Caco-2 (cell line): ENCODE measurements at regions not wholly inside any gene's neighbourhood (a gene's known extent, or its start where the extent isn't known, plus 50 kb on each side); places are given as distances from the start of the nearest gene placed in this dataset.

Experiments
- BruUV-seq: library from RNA; stranded (reverse); fragments of 400-500 nt; replicated peaks from 2 replicates; lab custom pipeline; 2021; lab: Mats Ljungman, UMichigan
- CTCF ChIA-PET: fragments of 300-600 bp; sonication (Branson Sonifier 250); formaldehyde crosslinking; loops from one replicate; lab custom pipeline; 2022; ENCODE audit warnings: antibody characterized with exemption; lab: Charles Lee
- POLR2A ChIA-PET: fragments of 300-600 bp; sonication (Branson Sonifier 250); formaldehyde crosslinking; loops from one replicate; lab custom pipeline; 2022; ENCODE audit warnings: antibody characterized with exemption; lab: Charles Lee
- DNase-seq, 2 experiments: peaks; one replicate each; pipeline versions ENCODE4 v3.0.0 to v3.0.0-alpha.2; 2020 to 2022
- H3K27me3 ChIP-seq: replicated peaks from 2 replicates; pipeline ENCODE4 v1.6.0; 2011; ENCODE audit warnings: low read length; ENCODE audit not compliant: control insufficient read depth, insufficient read depth
- H3K36me3 ChIP-seq: 2 replicates; pipeline ENCODE4 v1.5.1; 2011; ENCODE audit warnings: low read length; ENCODE audit not compliant: control insufficient read depth, insufficient read depth
- H3K4me1 ChIP-seq: fragments of 250-450 bp; sonication (Bioruptor Pico); 2 replicates; pipeline ENCODE4 v1.5.1; 2020; ENCODE audit warnings: mild to moderate bottlenecking
- H3K4me3 ChIP-seq: 2 replicates; pipeline ENCODE4 v1.5.1; 2011; ENCODE audit warnings: low read depth, mild to moderate bottlenecking, control low read depth, low read length
- H3K9me3 ChIP-seq: fragments of 250-450 bp; sonication (Bioruptor Pico); 2 replicates; pipeline ENCODE4 v1.5.1; 2020; ENCODE audit warnings: mild to moderate bottlenecking, moderate library complexity
- H3K27ac Mint-ChIP-seq: one replicate; pipeline ENCODE4 v1.8.0; 2022; ENCODE audit warnings: mixed read lengths; ENCODE audit not compliant: unreplicated experiment
- H3K27me3 Mint-ChIP-seq: one replicate; pipeline ENCODE4 v1.8.0; 2022; ENCODE audit warnings: mixed read lengths; ENCODE audit not compliant: insufficient read depth, unreplicated experiment
- H3K36me3 Mint-ChIP-seq: one replicate; pipeline ENCODE4 v1.8.0; 2022; ENCODE audit warnings: mild to moderate bottlenecking, mixed read lengths; ENCODE audit not compliant: insufficient read depth, unreplicated experiment
- H3K4me1 Mint-ChIP-seq: one replicate; pipeline ENCODE4 v1.8.0; 2022; ENCODE audit warnings: low read depth, mixed read lengths; ENCODE audit not compliant: unreplicated experiment
- H3K4me3 Mint-ChIP-seq: one replicate; pipeline ENCODE4 v1.8.0; 2022; ENCODE audit warnings: mild to moderate bottlenecking, moderate library complexity, mixed read lengths; ENCODE audit not compliant: unreplicated experiment
- H3K9me3 Mint-ChIP-seq: one replicate; pipeline ENCODE4 v1.8.0; 2022; ENCODE audit warnings: mixed read lengths; ENCODE audit not compliant: unreplicated experiment
- CTCF ChIP-seq, 2 experiments: fragments of 200-600 bp in 1 of 2; IDR thresholded peaks; 1 replicate in 1 of 2; 2 replicates in 1 of 2; pipeline versions ENCODE4 v1.5.1 to v1.8.0; 2011 to 2022; ENCODE audit warnings: antibody characterized with exemption in 1 of 2, control low read depth in 1 of 2, inconsistent platforms in 1 of 2, low read depth in 1 of 2, low read length in 1 of 2, mild to moderate bottlenecking in 1 of 2, moderate library complexity in 1 of 2; ENCODE audit not compliant: insufficient read depth in 1 of 2, severe bottlenecking in 1 of 2, unreplicated experiment in 1 of 2
- intact Hi-C: fragments of 100-400 bp; cut with micrococcal nuclease; formaldehyde crosslinking; loops from one replicate; pipeline ENCODE4 v1.10.0; 2022; ENCODE audit not compliant: unreplicated experiment

DNA sequence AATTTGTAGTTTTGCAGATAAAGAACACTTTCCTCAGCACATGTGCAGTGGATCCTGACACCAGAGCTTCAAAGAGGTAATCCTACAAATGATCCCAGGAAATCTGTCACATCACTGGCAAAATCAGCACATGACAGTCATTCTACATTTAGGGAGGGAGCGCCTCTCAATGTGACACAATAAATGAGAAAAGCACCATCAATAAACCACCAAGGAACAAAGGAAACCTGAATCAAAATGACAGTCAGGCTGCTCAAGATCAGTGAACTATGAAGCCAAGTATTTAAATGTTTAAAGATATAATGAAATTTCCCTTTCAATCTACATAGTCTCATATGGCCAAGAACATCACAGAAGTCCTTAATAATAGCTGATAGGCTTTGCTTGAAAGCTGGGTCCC, 119.5 kb downstream of the LRRN1 start:
- Mint-ChIP-seq H3K4me1 (no peaks in the 10 kb centered on the region), H3K9me3 (no peaks in the 10 kb centered on the region), H3K36me3 (no peaks in the 10 kb centered on the region), H3K27me3 (no peaks in the 10 kb centered on the region), H3K4me3 (no peak overlapping the region), H3K27ac (no peak overlapping the region)
- H3K27me3 ChIP-seq: no peaks in the 10 kb centered on the region
- no peak for DNase-seq
- no peaks in the 10 kb centered on the region for H3K36me3 ChIP-seq
- ChIA-PET CTCF (no interaction called here), POLR2A (no interaction called here)
- intact Hi-C loops: no loop called here
- no peak for TF ChIP-seq CTCF (IDR thresholded peaks at IDR 0.05; ENCODE audit: insufficient read depth in 1 of 2, low read depth in 1 of 2, low read length in 1 of 2, severe bottlenecking in 1 of 2, unreplicated experiment in 1 of 2)
- 0 out of 2 replicates have a peak, but pooled peaks cover 3% of the 10 kb centered on the region for H3K4me1 ChIP-seq
- no peaks in the 10 kb centered on the region for H3K9me3 ChIP-seq
- no TSS peak for BruUV-seq
- H3K4me3 ChIP-seq: no peak overlapping the region

DNA sequence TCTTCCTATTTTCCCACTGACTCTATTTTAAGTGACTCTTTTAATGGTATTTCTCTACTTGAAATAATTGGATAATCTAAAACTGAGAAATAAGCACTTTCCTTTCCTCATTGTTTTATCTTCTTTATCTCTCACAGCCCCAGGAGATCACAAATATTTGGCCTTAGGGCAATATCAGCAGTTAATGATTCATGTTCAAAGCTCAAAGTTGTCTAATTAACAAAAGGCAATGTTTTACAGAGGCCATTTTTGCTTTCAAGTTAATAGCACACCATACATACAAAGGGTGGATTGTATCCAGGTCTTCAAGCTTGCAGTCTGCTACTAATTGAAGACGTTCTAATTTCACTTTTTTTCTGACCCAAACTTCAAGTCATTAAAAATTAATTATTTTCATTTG, 120.1 kb downstream of the LRRN1 start:
- DNase-seq: no peak
- Histone ChIP-seq H3K9me3 (no peaks in the 10 kb centered on the region), H3K36me3 (no peaks in the 10 kb centered on the region), H3K27me3 (no peaks in the 10 kb centered on the region), H3K4me1 (0 out of 2 replicates have a peak, but pooled peaks cover 3% of the 10 kb centered on the region), H3K4me3 (no peak overlapping the region)
- Mint-ChIP-seq H3K4me1 (no peaks in the 10 kb centered on the region), H3K4me3 (no peak overlapping the region), H3K27me3 (no peaks in the 10 kb centered on the region), H3K36me3 (no peaks in the 10 kb centered on the region), H3K9me3 (no peaks in the 10 kb centered on the region), H3K27ac (no peak overlapping the region)
- POLR2A ChIA-PET: no interaction called here
- intact Hi-C loops: no loop called here
- no TSS peak for BruUV-seq
- CTCF ChIA-PET: no interaction called here
- no peak for TF ChIP-seq CTCF (IDR thresholded peaks at IDR 0.05; ENCODE audit: insufficient read depth in 1 of 2, low read depth in 1 of 2, low read length in 1 of 2, severe bottlenecking in 1 of 2, unreplicated experiment in 1 of 2)

DNA sequence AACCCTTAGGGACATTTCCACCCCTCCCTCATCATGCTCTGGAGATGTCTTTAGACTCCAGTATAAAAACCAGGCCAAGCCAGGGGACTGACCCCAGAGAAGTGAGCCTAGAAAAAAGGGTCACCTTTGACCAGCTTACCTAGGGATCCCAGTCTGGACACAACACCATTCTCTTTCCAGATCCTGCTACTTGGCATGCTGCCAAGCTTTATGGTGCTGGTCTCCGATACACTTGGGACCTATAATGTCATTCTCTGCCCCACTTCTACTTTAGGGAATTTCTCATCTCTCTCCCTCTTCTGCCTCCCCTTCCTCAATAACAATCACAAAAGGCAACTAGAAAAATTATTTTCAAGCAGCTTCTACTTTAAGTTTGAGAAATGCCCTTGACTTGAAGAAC, 124.4 kb downstream of the LRRN1 start:
- ChIA-PET CTCF (no interaction called here), POLR2A (no interaction called here)
- Mint-ChIP-seq H3K27me3 (no peaks in the 10 kb centered on the region), H3K27ac (no peak overlapping the region), H3K36me3 (no peaks in the 10 kb centered on the region), H3K4me1 (no peaks in the 10 kb centered on the region), H3K4me3 (no peak overlapping the region), H3K9me3 (no peaks in the 10 kb centered on the region)
- Histone ChIP-seq H3K4me1 (0 out of 2 replicates have a peak, but pooled peaks cover 3% of the 10 kb centered on the region), H3K9me3 (no peaks in the 10 kb centered on the region), H3K27me3 (no peaks in the 10 kb centered on the region), H3K36me3 (no peaks in the 10 kb centered on the region), H3K4me3 (no peak overlapping the region)
- no peak for TF ChIP-seq CTCF (IDR thresholded peaks at IDR 0.05; ENCODE audit: insufficient read depth in 1 of 2, low read depth in 1 of 2, low read length in 1 of 2, severe bottlenecking in 1 of 2, unreplicated experiment in 1 of 2)
- intact Hi-C loops: no loop called here
- no peak for DNase-seq
- BruUV-seq: no TSS peak
